Retina (tissue), 1 donor: ENCODE measurements at regions not wholly inside any gene's neighbourhood (a gene's known extent, or its start where the extent isn't known, plus 50 kb on each side); places are given as distances from the start of the nearest gene placed in this dataset.
A peak's percentile ranks its signal among the peaks of the same experiment; 100 is the strongest.
"Not testable (repeated sequence)": the region's sequence is repeated elsewhere in the genome, so short reads cannot be mapped to it uniquely, and the experiment has no call there.

ENCODE experiments used
- DNase-seq: peaks from one replicate; pipeline ENCODE4 v3.0.0-alpha.2; 2016

- DNase-seq: no peak
Observed at GRCh38 chr21:24444736-24445135, 1162.5 kb downstream of the MRPL39 start.

GRCh38 chr21:24436236-24436635, 1171.0 kb downstream of the MRPL39 start:
- no peak for DNase-seq

GRCh38 chr21:24428591-24429199, 1178.6 kb downstream of the MRPL39 start:
- DNase-seq: no peak

GRCh38 chr21:24424776-24425175, 1182.5 kb downstream of the MRPL39 start:
- no peak for DNase-seq

GRCh38 chr21:24423546-24423945, 1183.7 kb downstream of the MRPL39 start:
- DNase-seq: no peak

- no peak for DNase-seq
Observed at GRCh38 chr21:24420689-24421088, 1186.6 kb downstream of the MRPL39 start.

- not testable (repeated sequence) for DNase-seq
Observed at GRCh38 chr21:24419641-24420040, 1187.6 kb downstream of the MRPL39 start.

GRCh38 chr21:24418671-24419070, 1188.6 kb downstream of the MRPL39 start:
- no peak for DNase-seq

- DNase-seq: no peak
Observed at GRCh38 chr21:24411429-24411828, 1195.9 kb downstream of the MRPL39 start.

- DNase-seq: no peak
Observed at GRCh38 chr21:24403221-24403620, 1204.1 kb downstream of the MRPL39 start.

GRCh38 chr21:24395320-24395923, 1211.9 kb downstream of the MRPL39 start:
- no peak for DNase-seq

GRCh38 chr21:24375201-24375600, 1232.1 kb downstream of the MRPL39 start:
- no peak for DNase-seq

GRCh38 chr21:24372506-24372905, 1234.8 kb downstream of the MRPL39 start:
- no peak for DNase-seq

- no peak for DNase-seq
Observed at GRCh38 chr21:24369746-24370145, 1237.5 kb downstream of the MRPL39 start.

- no peak for DNase-seq
Observed at GRCh38 chr21:24369278-24369677, 1238.0 kb downstream of the MRPL39 start.

- no peak for DNase-seq
Observed at GRCh38 chr21:24367936-24368335, 1239.3 kb downstream of the MRPL39 start.

GRCh38 chr21:24353492-24353891, 1253.8 kb downstream of the MRPL39 start:
- no peak for DNase-seq

GRCh38 chr21:24339406-24339805, 1267.9 kb downstream of the MRPL39 start:
- no peak for DNase-seq

GRCh38 chr21:24336491-24336890, 1270.8 kb downstream of the MRPL39 start:
- no peak for DNase-seq

- DNase-seq: no peak
Observed at GRCh38 chr21:24323536-24323935, 1283.7 kb downstream of the MRPL39 start.

GRCh38 chr21:24316277-24316922, 1290.9 kb downstream of the MRPL39 start:
- DNase-seq: no peak

GRCh38 chr21:24310788-24311187, 1296.5 kb downstream of the MRPL39 start:
- DNase-seq: peak; percentile 39

GRCh38 chr21:24308183-24308582, 1299.1 kb downstream of the MRPL39 start:
- no peak for DNase-seq

- no peak for DNase-seq
Observed at GRCh38 chr21:24302400-24302799, 1304.9 kb downstream of the MRPL39 start.
